ENCODE measurements at regions not wholly inside any gene's neighbourhood (a gene's known extent, or its start where the extent isn't known, plus 50 kb on each side); places are given as distances from the start of the nearest gene placed in this dataset.

DNA sequence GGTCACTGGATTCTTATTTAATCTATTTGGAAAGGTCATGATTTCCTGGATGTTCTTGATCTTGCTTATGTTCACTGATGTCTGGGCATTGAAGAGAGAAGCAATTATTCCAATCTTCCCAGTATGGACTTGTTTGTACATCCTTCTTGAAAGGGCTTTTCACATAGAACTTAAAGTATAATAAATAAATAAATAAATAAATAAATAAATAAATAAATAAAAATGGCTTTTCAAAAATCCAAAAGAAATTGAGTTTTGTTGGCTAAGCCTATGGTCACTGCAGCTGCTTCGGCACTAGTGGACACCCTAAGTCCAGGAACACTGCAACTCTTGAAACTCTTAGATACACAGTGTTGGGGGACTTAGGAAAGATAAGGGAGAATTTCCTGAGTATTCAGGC lies 840.7 kb upstream of the EDIL3 start:
- no peak overlapping the region for H2AFZ ChIP-seq (ENCODE audit: low read length)
- no peak overlapping the region for H4K8ac ChIP-seq (ENCODE audit: extremely low read depth, insufficient read depth, low read length)
- H2BK20ac ChIP-seq (ENCODE audit: low read length), result no peak overlapping the region
- no peaks in the 10 kb centered on the region for H3K4me1 ChIP-seq (replicated peaks in 1 of 4; ENCODE audit: control insufficient read depth in 3 of 4, insufficient read depth in 4 of 4, low read length in 3 of 4)
- H3K4me3 ChIP-seq (ENCODE audit: extremely low read depth in 1 of 4, insufficient read depth in 2 of 4, low read depth in 3 of 4, low read length in 4 of 4), result no peak overlapping the region
- no peak overlapping the region for H2BK120ac ChIP-seq (replicated peaks; ENCODE audit: low read depth, low read length)
- no peak overlapping the region for H3K9ac ChIP-seq (replicated peaks in 1 of 4; ENCODE audit: extremely low read depth in 1 of 4, low read depth in 3 of 4, low read length in 3 of 4)
- H3K79me1 ChIP-seq (ENCODE audit: low read depth, low read length), result no peaks in the 10 kb centered on the region
- no peak overlapping the region for H3K27ac ChIP-seq (ENCODE audit: low read depth, low read length)
- H3K4ac ChIP-seq (replicated peaks; ENCODE audit: insufficient read length, low read depth, low read length), result no peak overlapping the region
- H4K5ac ChIP-seq (ENCODE audit: insufficient read length, low read depth, low read length), result no peak overlapping the region
- no peak overlapping the region for H4K91ac ChIP-seq (replicated peaks; ENCODE audit: insufficient read length, low read length)
- H3K56ac ChIP-seq (replicated peaks; ENCODE audit: insufficient read length, low read depth, low read length), result no peak overlapping the region
- WGBS, 2 experiments (ENCODE audit: extremely low coverage in 1 of 2, insufficient coverage in 1 of 2, insufficient read length in 1 of 2, insufficient replicate concordance in 2 of 2, low coverage in 1 of 2, low lambda C conversion rate in 2 of 2, missing lambda C conversion rate in 1 of 2), result 91% methylated on average over 1 of the region's 1 CpG; no CpG with 5 or more reads in 1 of the 2 experiments
- ChIA-PET CTCF (ENCODE audit: partially characterized antibody) (interaction anchor here (0.7 to 0.9 kb wide), 2 partner anchors 8 to 146 kb away, joined by 3 to 4 read pairs; no protein-coding TSS in a partner anchor), POLR2A (ENCODE audit: partially characterized antibody) (no interaction called here)
- H3K23me2 ChIP-seq (ENCODE audit: low read depth, low read length), result no peaks in the 10 kb centered on the region
- no peaks in the 10 kb centered on the region for H3K27me3 ChIP-seq (replicated peaks in 1 of 4; ENCODE audit: control insufficient read depth in 3 of 4, extremely low read depth in 1 of 4, insufficient read depth in 3 of 4, low read length in 3 of 4)
- no peak overlapping the region for H2AK5ac ChIP-seq (ENCODE audit: low read depth, low read length)
- H3K36me3 ChIP-seq (ENCODE audit: control insufficient read depth in 2 of 4, insufficient read depth in 4 of 4, low read length in 3 of 4), result no peaks in the 10 kb centered on the region
- no peak overlapping the region for H3K14ac ChIP-seq (ENCODE audit: insufficient read length)
- no peak overlapping the region for H2BK15ac ChIP-seq (ENCODE audit: low read length)
- no peaks in the 10 kb centered on the region for H4K20me1 ChIP-seq (replicated peaks in 1 of 2; ENCODE audit: control insufficient read depth in 1 of 2, insufficient read depth in 2 of 2, low read length in 2 of 2)
- no peak overlapping the region for H2BK5ac ChIP-seq (ENCODE audit: low read depth, low read length)
- no peaks in the 10 kb centered on the region for H3K79me2 ChIP-seq (ENCODE audit: control insufficient read depth in 1 of 2, insufficient read depth in 2 of 2, low read length in 2 of 2)
- H3K4me2 ChIP-seq (ENCODE audit: insufficient read depth in 1 of 2, low read depth in 2 of 2, low read length in 2 of 2), result no peak overlapping the region
- DNase-seq (ENCODE audit: low read depth in 1 of 2, low spot score in 2 of 2) (no peak), FAIRE-seq (no peak)
- H2BK12ac ChIP-seq (ENCODE audit: low read depth, low read length), result no peak overlapping the region
- H3K23ac ChIP-seq (ENCODE audit: insufficient read length), result no peak overlapping the region
- no peaks in the 10 kb centered on the region for H3K9me3 ChIP-seq (ENCODE audit: insufficient read depth in 2 of 2, low read depth in 1 of 2, low read length in 1 of 2)
- H3K18ac ChIP-seq (ENCODE audit: extremely low read depth, low read length), result no peak overlapping the region
- TF ChIP-seq RBBP5 (IDR thresholded peaks at IDR 0.05; ENCODE audit: borderline replicate concordance, low read depth, low read length), result no peak
- no peak for TF ChIP-seq POLR2A (IDR thresholded peaks at IDR 0.05; ENCODE audit: control extremely low read depth in 1 of 2, low read depth in 2 of 2, low read length in 2 of 2)
- TF ChIP-seq CBX8 (IDR thresholded peaks at IDR 0.05; ENCODE audit: borderline replicate concordance, low read depth, low read length), result no peak
- TF ChIP-seq JUND (IDR thresholded peaks at IDR 0.05; ENCODE audit: low read length), result no peak
- no peak for TF ChIP-seq FOSL1 (IDR thresholded peaks at IDR 0.05; ENCODE audit: insufficient read depth, low read depth, low read length)
- TF ChIP-seq YY1 (IDR thresholded peaks at IDR 0.05; ENCODE audit: low read depth, low read length), result no peak
- no peak for TF ChIP-seq RFX5 (IDR thresholded peaks at IDR 0.05; ENCODE audit: borderline replicate concordance, low read depth, low read length)
- no peak for TF ChIP-seq EP300 (IDR thresholded peaks at IDR 0.05; ENCODE audit: borderline replicate concordance in 1 of 2, low read depth in 2 of 2, low read length in 2 of 2)
- no peak for TF ChIP-seq PHF8 (conservative IDR thresholded peaks at IDR 0.05; ENCODE audit: low read depth, low read length)
- no peak for TF ChIP-seq CTBP2 (IDR thresholded peaks at IDR 0.05; ENCODE audit: borderline replicate concordance, insufficient read depth, insufficient read length, low read length)
- no peak for TF ChIP-seq SP1 (IDR thresholded peaks at IDR 0.05; ENCODE audit: low read depth, low read length)
- TF ChIP-seq, protein P1, sequence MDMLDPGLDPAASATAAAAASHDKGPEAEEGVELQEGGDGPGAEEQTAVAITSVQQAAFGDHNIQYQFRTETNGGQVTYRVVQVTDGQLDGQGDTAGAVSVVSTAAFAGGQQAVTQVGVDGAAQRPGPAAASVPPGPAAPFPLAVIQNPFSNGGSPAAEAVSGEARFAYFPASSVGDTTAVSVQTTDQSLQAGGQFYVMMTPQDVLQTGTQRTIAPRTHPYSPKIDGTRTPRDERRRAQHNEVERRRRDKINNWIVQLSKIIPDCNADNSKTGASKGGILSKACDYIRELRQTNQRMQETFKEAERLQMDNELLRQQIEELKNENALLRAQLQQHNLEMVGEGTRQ (IDR thresholded peaks at IDR 0.05; ENCODE audit: low read length), result no peak
- TF ChIP-seq CBX5 (IDR thresholded peaks at IDR 0.05; ENCODE audit: low read depth, low read length), result no peak
- no peak for TF ChIP-seq GABPA (IDR thresholded peaks at IDR 0.05; ENCODE audit: borderline replicate concordance, insufficient read depth, low read length)

Measured in H1 (cell line).